HUES48 (cell line): ENCODE measurements at regions not wholly inside any gene's neighbourhood (a gene's known extent, or its start where the extent isn't known, plus 50 kb on each side); places are given as distances from the start of the nearest gene placed in this dataset.
A peak's percentile ranks its signal among the peaks of the same experiment; 100 is the strongest.

Experiments
- H3K27ac ChIP-seq: one replicate; pipeline ENCODE4 v1.7.0; 2013; ENCODE audit warnings: low read depth, low read length, inconsistent platforms
- H3K27me3 ChIP-seq: 2 replicates; pipeline ENCODE4 v1.6.1; 2013; ENCODE audit warnings: mild to moderate bottlenecking, low read length; ENCODE audit not compliant: control insufficient read depth, insufficient read depth
- H3K36me3 ChIP-seq: 2 replicates; pipeline ENCODE4 v1.6.1; 2013; ENCODE audit warnings: low read length; ENCODE audit not compliant: control insufficient read depth, insufficient read depth
- H3K4me1 ChIP-seq: 2 replicates; pipeline ENCODE4 v1.6.1; 2013; ENCODE audit warnings: mild to moderate bottlenecking, low read length; ENCODE audit not compliant: control insufficient read depth, insufficient read depth
- H3K4me3 ChIP-seq: 2 replicates; pipeline ENCODE4 v1.5.1; 2013; ENCODE audit warnings: mild to moderate bottlenecking, low read depth, low read length
- H3K9ac ChIP-seq: 2 replicates; pipeline ENCODE4 v1.6.1; 2013; ENCODE audit warnings: mild to moderate bottlenecking, low read depth, low read length, moderate library complexity
- H3K9me3 ChIP-seq: 2 replicates; pipeline ENCODE4 v1.6.1; 2013; ENCODE audit warnings: low read length; ENCODE audit not compliant: control insufficient read depth, insufficient read depth

DNA sequence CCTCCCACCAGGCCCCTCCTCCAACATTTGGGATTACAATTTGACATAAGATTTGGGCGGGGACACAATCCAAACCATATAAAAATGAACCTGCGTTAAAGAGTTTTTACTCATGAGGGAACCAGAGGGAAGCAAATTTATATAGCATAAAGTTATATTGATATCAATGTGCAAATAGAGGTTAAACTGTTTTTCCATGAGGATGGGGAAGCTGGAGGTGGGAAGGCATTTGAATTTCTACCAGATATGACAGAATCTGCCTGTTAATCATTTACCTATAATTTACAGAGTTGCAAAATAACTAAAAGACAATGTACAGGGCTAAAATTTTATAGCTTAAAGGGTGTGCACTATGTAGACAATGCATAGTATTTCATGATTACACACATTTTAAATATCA, 322.0 kb upstream of the FKBP1C start:
- no peak overlapping the region for H3K9ac ChIP-seq
- no peak overlapping the region for H3K4me3 ChIP-seq
- H3K36me3 ChIP-seq = no peaks in the 10 kb centered on the region
- no peaks in the 10 kb centered on the region for H3K27me3 ChIP-seq
- H3K4me1 ChIP-seq = no peaks in the 10 kb centered on the region
- H3K27ac ChIP-seq = no peak overlapping the region
- H3K9me3 ChIP-seq = no peaks in the 10 kb centered on the region

DNA sequence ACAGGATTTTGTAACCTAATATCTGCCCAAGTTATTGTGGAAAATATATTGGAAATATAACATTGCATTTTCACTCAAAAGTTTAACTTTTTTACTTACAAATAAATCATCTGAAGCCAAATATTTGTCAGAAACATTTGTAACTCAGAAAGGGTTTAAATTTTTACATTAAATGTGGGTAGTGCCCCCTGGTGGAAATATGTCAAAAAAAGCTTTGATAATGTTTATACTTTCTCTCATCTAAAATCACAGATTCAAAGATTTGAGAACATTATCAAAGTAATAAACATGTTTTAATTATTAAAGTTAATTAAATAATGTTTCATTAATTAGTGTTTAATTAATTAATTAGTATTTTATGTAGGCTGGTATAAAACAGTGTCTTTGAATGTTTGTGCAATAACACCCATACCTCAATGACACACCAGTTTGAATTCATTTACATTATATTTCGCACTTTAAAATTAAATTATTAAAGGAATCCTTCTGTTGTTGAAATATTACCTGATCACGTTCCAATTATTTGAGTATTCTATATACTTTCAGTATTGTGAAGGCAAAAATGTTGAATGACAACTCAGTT, 320.1 kb upstream of the FKBP1C start:
- Histone ChIP-seq H3K27ac (no peak overlapping the region), H3K27me3 (no peaks in the 10 kb centered on the region), H3K36me3 (no peaks in the 10 kb centered on the region), H3K9me3 (no peaks in the 10 kb centered on the region), H3K4me3 (no peak overlapping the region), H3K9ac (no peak overlapping the region), H3K4me1 (no peaks in the 10 kb centered on the region)

DNA sequence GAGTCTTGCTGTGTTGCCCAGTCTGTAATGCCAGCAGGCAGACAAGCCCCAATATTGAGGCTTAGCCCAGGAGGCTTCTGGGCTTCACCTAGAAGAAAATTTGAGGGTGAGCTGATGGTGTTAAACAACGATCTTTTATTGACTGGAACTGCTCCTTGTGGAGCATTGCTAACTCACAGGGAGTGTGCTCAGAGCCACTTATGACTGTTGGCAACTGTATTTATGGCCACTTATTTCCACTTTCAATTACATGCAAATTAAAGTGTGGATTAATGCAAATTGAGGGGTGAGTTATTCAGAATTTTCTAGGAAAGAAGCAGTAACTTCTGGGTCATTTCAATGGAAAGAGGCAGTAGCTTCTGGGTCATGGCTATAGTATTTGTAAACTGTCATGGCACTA, 317.2 kb upstream of the FKBP1C start:
- no peaks in the 10 kb centered on the region for H3K27me3 ChIP-seq
- H3K9ac ChIP-seq = no peak overlapping the region
- no peaks in the 10 kb centered on the region for H3K4me1 ChIP-seq
- no peaks in the 10 kb centered on the region for H3K36me3 ChIP-seq
- no peak overlapping the region for H3K4me3 ChIP-seq
- no peaks in the 10 kb centered on the region for H3K9me3 ChIP-seq
- H3K27ac ChIP-seq = no peak overlapping the region

DNA sequence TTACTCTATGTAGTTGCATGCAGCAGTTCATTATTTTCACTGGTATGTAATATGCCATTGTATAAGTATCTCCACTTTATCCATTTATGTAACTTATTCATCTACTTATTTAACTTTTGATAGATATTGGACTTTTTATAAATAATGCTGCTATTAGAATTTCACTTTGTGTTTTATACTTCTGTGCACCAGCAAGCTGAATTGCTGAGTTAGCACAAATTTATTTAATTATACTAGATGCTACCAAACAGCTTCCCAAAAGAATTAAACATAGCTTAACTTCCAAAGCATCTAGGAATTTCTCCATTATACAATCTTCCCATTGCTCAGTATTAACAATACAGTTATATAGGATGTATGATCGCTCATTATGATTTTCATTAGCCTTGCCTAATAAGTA, 308.0 kb upstream of the FKBP1C start:
- Histone ChIP-seq H3K9ac (no peak overlapping the region), H3K9me3 (no peaks in the 10 kb centered on the region), H3K27me3 (no peaks in the 10 kb centered on the region), H3K4me3 (no peak overlapping the region), H3K27ac (no peak overlapping the region), H3K36me3 (no peaks in the 10 kb centered on the region), H3K4me1 (peaks cover 5% of the 10 kb centered on the region; the same call in 1 of the 2 replicates)

DNA sequence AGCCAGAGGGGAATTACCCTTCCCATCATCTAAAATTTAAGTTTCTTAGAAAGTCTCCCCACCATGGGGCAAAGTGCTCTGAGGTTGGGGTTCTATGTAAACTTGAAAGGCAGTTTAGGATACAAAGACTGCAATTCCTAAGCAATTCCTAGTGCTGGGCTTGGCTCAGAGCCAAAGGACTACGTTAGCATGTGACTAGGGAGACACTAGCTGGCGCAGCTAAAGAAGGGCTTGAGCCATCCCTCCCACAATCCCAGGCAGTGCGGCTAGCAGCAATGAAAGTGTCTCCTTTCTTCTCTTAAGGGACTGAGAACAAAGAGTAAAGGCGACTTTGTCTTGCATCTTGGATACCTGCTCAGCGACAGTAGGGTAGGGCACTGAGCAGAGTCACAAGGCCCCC, 306.6 kb upstream of the FKBP1C start:
- no peak overlapping the region for H3K4me3 ChIP-seq
- no peak overlapping the region for H3K9ac ChIP-seq
- no peaks in the 10 kb centered on the region for H3K27me3 ChIP-seq
- peaks cover 5% of the 10 kb centered on the region; the same call in 1 of the 2 replicates for H3K4me1 ChIP-seq
- H3K9me3 ChIP-seq = no peaks in the 10 kb centered on the region
- H3K27ac ChIP-seq = peak overlapping the region; percentile 10
- H3K36me3 ChIP-seq = no peaks in the 10 kb centered on the region

DNA sequence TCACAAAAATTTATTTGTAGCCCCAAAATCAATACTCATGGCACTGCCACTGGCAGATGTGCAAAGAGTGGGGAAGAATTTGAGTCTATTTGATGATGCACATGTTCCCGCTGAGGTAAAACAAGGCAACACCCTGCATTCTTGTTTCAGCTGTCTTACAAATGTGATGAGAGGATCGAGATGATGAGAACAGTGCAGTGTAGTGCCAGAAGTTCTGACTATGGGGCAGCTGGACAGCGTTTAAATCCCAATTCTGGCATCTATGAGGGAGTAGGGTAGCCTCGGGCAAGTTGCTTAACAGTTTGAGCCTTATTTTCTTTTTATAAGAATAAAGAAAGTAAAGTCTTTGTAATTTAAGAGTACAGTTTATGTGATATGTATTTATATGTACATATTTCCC, 296.7 kb upstream of the FKBP1C start:
- Histone ChIP-seq H3K9me3 (no peaks in the 10 kb centered on the region), H3K4me1 (no peaks in the 10 kb centered on the region), H3K4me3 (no peak overlapping the region), H3K36me3 (no peaks in the 10 kb centered on the region), H3K27me3 (no peaks in the 10 kb centered on the region), H3K9ac (no peak overlapping the region), H3K27ac (no peak overlapping the region)

DNA sequence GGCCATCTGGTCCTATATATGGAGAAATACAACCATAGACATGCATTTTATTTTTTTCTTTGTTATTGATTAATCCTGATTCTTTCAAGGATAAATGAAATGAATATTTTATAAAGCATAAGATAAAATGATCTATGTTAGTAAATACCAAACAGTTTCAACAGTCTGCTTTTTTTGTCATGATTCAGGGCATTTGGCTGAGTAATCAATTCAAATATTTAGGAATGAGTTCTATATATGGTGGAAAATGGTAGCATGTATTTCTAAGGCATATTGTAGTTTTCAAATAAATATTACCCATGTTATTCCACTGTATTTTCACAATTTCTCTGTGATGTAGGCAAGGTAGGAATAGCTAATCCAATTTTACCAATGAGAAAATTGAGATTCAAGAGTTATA, 287.5 kb upstream of the FKBP1C start:
- H3K4me1 ChIP-seq = no peaks in the 10 kb centered on the region

DNA sequence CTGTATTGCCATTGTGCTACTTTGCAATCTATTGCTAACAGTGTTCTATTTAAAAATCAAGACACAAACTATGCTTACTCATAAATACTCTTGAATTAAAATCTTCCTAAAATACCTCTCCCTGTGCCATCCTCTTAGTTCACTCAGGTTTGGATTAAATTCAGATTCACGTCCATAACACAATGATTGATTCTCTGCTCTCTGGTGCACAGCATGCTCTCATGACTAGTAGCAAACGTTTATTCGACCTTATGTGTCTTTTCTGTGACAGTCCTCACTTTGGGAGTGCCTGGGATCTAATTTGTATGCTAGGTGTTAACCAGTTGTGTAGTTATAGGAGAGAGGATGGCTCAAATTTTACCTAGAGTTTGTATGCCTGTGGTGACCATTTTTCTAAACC, 270.4 kb upstream of the FKBP1C start:
- Histone ChIP-seq H3K4me1 (no peaks in the 10 kb centered on the region), H3K27me3 (no peaks in the 10 kb centered on the region), H3K27ac (no peak overlapping the region), H3K9me3 (no peaks in the 10 kb centered on the region), H3K9ac (no peak overlapping the region), H3K36me3 (no peaks in the 10 kb centered on the region), H3K4me3 (no peak overlapping the region)

More for the DNA sequence above, 287.5 kb upstream of the FKBP1C start:
- Histone ChIP-seq H3K27me3 (no peaks in the 10 kb centered on the region), H3K36me3 (no peaks in the 10 kb centered on the region), H3K9me3 (no peaks in the 10 kb centered on the region), H3K9ac (no peak overlapping the region), H3K4me3 (no peak overlapping the region), H3K27ac (no peak overlapping the region)

DNA sequence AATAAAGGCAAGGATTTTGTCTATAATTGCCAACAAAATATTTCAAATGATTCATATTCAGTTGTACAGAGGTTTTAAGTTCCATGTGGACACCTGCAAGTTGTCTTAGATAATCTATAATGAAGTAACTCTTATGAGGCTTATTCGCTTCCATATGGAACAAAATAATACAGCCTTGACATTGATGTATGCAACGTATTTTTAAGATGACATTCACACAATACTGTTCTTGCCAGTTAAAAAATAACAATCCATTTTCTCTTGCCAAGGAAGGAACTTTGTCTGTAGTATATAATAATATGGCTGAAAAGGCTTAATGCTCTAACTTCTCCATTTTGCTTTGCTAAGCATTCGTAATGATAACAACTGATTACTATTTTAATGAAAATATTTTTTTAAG, 269.3 kb upstream of the FKBP1C start:
- no peak overlapping the region for H3K27ac ChIP-seq
- no peaks in the 10 kb centered on the region for H3K9me3 ChIP-seq
- no peaks in the 10 kb centered on the region for H3K27me3 ChIP-seq
- no peak overlapping the region for H3K9ac ChIP-seq
- H3K4me1 ChIP-seq = no peaks in the 10 kb centered on the region
- no peaks in the 10 kb centered on the region for H3K36me3 ChIP-seq
- no peak overlapping the region for H3K4me3 ChIP-seq

DNA sequence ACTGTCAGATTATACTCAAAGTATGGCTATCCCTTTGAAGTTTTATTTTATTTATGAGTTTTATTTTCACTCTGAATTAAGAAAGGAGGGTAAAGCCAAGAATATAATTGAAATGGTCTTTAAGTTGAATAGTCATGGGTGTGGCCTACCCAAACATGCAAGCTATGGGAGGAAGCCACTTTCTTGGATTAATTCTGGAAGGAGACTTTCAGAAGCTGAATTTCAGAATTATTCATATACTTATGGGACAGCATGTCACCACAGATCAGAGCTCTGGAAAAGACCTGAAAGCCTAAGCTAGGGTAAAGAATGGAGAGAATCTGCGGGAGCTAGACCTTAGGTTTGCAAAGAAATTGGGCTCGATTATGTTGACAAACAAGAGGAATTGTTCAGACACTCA, 242.4 kb upstream of the FKBP1C start:
- no peaks in the 10 kb centered on the region for H3K4me1 ChIP-seq
- no peak overlapping the region for H3K4me3 ChIP-seq
- no peaks in the 10 kb centered on the region for H3K27me3 ChIP-seq
- H3K27ac ChIP-seq = no peak overlapping the region
- H3K9me3 ChIP-seq = no peaks in the 10 kb centered on the region
- H3K9ac ChIP-seq = no peak overlapping the region
- no peaks in the 10 kb centered on the region for H3K36me3 ChIP-seq

DNA sequence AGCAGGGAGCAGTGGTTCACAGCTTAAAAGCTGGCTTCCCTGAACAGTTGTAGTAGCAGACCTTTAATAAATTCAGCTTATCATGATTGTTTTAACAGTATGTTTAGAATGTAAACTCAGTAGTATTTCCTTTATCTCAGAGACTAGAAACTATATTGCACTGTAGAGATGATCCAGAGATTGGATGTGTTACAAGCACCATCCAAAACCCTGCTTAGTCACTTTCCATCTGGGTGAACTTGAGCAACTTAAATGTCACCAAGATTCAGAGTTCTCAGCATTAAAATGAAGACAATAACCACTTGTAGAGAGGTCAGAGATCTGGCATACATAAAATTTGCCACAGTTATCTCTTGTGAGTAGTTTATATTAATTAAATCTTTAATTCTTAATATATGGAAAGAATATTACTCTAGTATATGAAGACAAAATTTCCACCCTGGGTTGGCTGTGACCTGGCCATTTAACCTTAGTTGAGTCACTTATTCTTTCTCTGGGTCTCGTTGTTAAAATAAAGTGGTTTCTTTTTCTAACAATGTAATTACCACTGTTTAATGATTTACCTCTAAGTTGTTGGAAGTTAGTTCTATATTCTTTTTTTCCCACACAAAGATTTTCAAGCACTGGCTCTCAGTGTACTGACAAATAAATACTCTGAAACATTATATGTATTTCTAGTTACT, 239.2 kb upstream of the FKBP1C start:
- no peak overlapping the region for H3K27ac ChIP-seq
- H3K4me3 ChIP-seq = no peak overlapping the region
- no peaks in the 10 kb centered on the region for H3K36me3 ChIP-seq
- H3K9me3 ChIP-seq = no peaks in the 10 kb centered on the region
- H3K27me3 ChIP-seq = no peaks in the 10 kb centered on the region
- no peak overlapping the region for H3K9ac ChIP-seq
- H3K4me1 ChIP-seq = no peaks in the 10 kb centered on the region
